ENCODE measurements at regions not wholly inside any gene's neighbourhood (a gene's known extent, or its start where the extent isn't known, plus 50 kb on each side); places are given as distances from the start of the nearest gene placed in this dataset.

GRCh38 chrX:115493015-115493414 lies 68.0 kb upstream of the PLS3 start:
- no peak for DNase-seq (ENCODE audit: low spot score)

GRCh38 chrX:115494161-115494560 lies 66.8 kb upstream of the PLS3 start:
- peak; percentile 69 for DNase-seq (ENCODE audit: low spot score)

GRCh38 chrX:115499112-115499805 lies 61.7 kb upstream of the PLS3 start:
- no peak for DNase-seq (ENCODE audit: low spot score)

- DNase-seq (ENCODE audit: low spot score), result no peak
Observed at GRCh38 chrX:115503099-115503498, 57.9 kb upstream of the PLS3 start.

GRCh38 chrX:115504167-115504566 lies 56.8 kb upstream of the PLS3 start:
- DNase-seq (ENCODE audit: low spot score), result no peak

Data from COLO829 (cell line).